Fibroblast of lung (primary cell): ENCODE measurements at regions not wholly inside any gene's neighbourhood (a gene's known extent, or its start where the extent isn't known, plus 50 kb on each side); places are given as distances from the start of the nearest gene placed in this dataset.

ENCODE experiments used
- DNase-seq, 2 donors: peaks; one replicate each; pipeline versions ENCODE4 v3.0.0 to v3.0.0-alpha.2; 2010; ENCODE audit warnings: low read depth in 2 of 2
- H2AFZ ChIP-seq: 2 replicates; pipeline ENCODE4 v1.5.1; 2012; ENCODE audit warnings: low read length, control low read depth, inconsistent platforms
- H3K27ac ChIP-seq: 2 replicates; pipeline ENCODE4 v1.5.1; 2011; ENCODE audit warnings: low read length, control low read depth; ENCODE audit not compliant: insufficient read depth
- H3K27me3 ChIP-seq: 2 replicates; pipeline ENCODE4 v1.5.1; 2011; ENCODE audit warnings: mild to moderate bottlenecking, low read length; ENCODE audit not compliant: control insufficient read depth, insufficient read depth
- H3K36me3 ChIP-seq: 2 replicates; pipeline ENCODE4 v1.5.1; 2011; ENCODE audit warnings: low read length; ENCODE audit not compliant: control insufficient read depth, insufficient read depth
- H3K4me1 ChIP-seq: 2 replicates; pipeline ENCODE4 v1.5.1; 2011; ENCODE audit warnings: low read length; ENCODE audit not compliant: control insufficient read depth, insufficient read depth; ENCODE audit errors: extremely low read depth
- H3K4me2 ChIP-seq: 2 replicates; pipeline ENCODE4 v1.5.1; 2011; ENCODE audit warnings: low read length, control low read depth; ENCODE audit not compliant: insufficient read depth; ENCODE audit errors: extremely low read depth
- H3K4me3 ChIP-seq, 4 experiments: fragments of 200-600 bp in 1 of 4; sonication (generic) in 1 of 4; replicated peaks in 1 of 4; 2 replicates each; pipeline ENCODE4 v1.5.1; 2011 to 2016; ENCODE audit warnings: low read length in 4 of 4, low read depth in 3 of 4, mild to moderate bottlenecking in 3 of 4, control low read depth in 2 of 4, inconsistent platforms in 1 of 4, mixed read lengths in 1 of 4; ENCODE audit not compliant: insufficient read depth in 1 of 4; ENCODE audit errors: control extremely low read depth in 1 of 4
- H3K79me2 ChIP-seq: 2 replicates; pipeline ENCODE4 v1.5.1; 2012; ENCODE audit warnings: mild to moderate bottlenecking, low read length, inconsistent platforms; ENCODE audit not compliant: control insufficient read depth, insufficient read depth
- H3K9ac ChIP-seq: 2 replicates; pipeline ENCODE4 v1.5.1; 2011; ENCODE audit warnings: mild to moderate bottlenecking, low read length, control low read depth; ENCODE audit not compliant: insufficient read depth
- H3K9me3 ChIP-seq: 2 replicates; pipeline ENCODE4 v1.5.1; 2012; ENCODE audit warnings: low read depth, low read length; ENCODE audit not compliant: control insufficient read depth, insufficient read depth
- H4K20me1 ChIP-seq: 2 replicates; pipeline ENCODE4 v1.5.1; 2011; ENCODE audit warnings: low read length; ENCODE audit not compliant: control insufficient read depth, insufficient read depth; ENCODE audit errors: extremely low read depth
- CTCF ChIP-seq, 2 donors: IDR thresholded peaks in 1 of 2; conservative IDR thresholded peaks in 1 of 2; 1 replicate in 1 of 2; 2 replicates in 1 of 2; pipeline ENCODE4 v1.5.1; 2011 to 2012; ENCODE audit warnings: low read length in 2 of 2, control low read depth in 1 of 2, inconsistent platforms in 1 of 2, low read depth in 1 of 2, mild to moderate bottlenecking in 1 of 2
- EZH2 ChIP-seq: IDR thresholded peaks from 2 replicates; pipeline ENCODE4 v1.5.1; 2012; ENCODE audit warnings: low read length, control low read depth, mild to moderate bottlenecking; ENCODE audit errors: missing control alignments

- H3K79me2 ChIP-seq, result no peaks in the 10 kb centered on the region
- H4K20me1 ChIP-seq, result no peaks in the 10 kb centered on the region
- H3K27me3 ChIP-seq, result no peaks in the 10 kb centered on the region
- no peak overlapping the region for H3K4me2 ChIP-seq
- H3K4me1 ChIP-seq, result no peaks in the 10 kb centered on the region
- H3K36me3 ChIP-seq, result no peaks in the 10 kb centered on the region
- H3K4me3 ChIP-seq, result no peak overlapping the region
- no peaks in the 10 kb centered on the region for H3K9me3 ChIP-seq
- no peak for TF ChIP-seq CTCF (conservative IDR thresholded peaks at IDR 0.05 in 1 of 2, IDR thresholded peaks at IDR 0.05 in 1 of 2; ENCODE audit: low read depth in 1 of 2, low read length in 2 of 2)
- no peak for TF ChIP-seq EZH2
- no peak overlapping the region for H2AFZ ChIP-seq
- no peak overlapping the region for H3K9ac ChIP-seq
- no peak overlapping the region for H3K27ac ChIP-seq
- no peak for DNase-seq
Measured at GRCh38 chr16:59238246-59238645, 504.1 kb upstream of the GOT2 start.

DNA sequence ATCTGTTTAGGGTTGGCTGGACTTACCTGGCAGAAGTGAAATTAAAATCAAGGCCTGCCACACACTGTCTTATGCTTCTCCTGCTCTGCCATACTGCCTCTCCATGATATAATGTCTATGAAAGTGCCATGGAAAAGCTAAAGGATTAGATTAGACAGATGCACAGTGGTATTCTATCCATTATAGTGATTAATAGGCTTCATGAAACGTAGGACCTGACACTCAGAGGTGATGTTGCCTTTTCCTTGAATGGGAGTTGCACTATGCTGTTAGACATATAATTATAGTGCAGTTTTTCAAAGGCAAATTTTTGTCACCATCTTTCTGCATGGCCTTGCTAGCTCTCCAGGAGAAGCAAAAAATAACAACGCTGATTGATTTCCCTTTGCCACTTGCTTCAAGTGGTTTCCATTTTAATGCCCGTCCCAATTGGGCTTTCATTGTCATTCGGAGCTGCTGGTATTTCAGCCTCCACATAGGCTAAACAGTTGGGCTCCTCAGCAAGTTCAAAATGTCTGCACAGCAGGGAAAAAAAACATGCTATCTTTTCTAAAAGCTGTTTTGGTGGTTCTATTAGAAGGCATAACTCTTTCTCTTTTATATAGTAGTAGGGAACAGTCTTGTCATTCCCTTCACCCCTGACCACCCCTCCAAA lies 502.8 kb upstream of the GOT2 start:
- no peak overlapping the region for H3K9ac ChIP-seq
- H3K4me2 ChIP-seq, result no peak overlapping the region
- no peaks in the 10 kb centered on the region for H3K9me3 ChIP-seq
- no peaks in the 10 kb centered on the region for H3K27me3 ChIP-seq
- no peaks in the 10 kb centered on the region for H3K4me1 ChIP-seq
- no peak overlapping the region for H3K4me3 ChIP-seq
- DNase-seq, result no peak
- no peak overlapping the region for H2AFZ ChIP-seq
- TF ChIP-seq CTCF (conservative IDR thresholded peaks at IDR 0.05 in 1 of 2, IDR thresholded peaks at IDR 0.05 in 1 of 2; ENCODE audit: low read depth in 1 of 2, low read length in 2 of 2) (no peak), EZH2 (no peak)
- H3K79me2 ChIP-seq, result no peaks in the 10 kb centered on the region
- H4K20me1 ChIP-seq, result no peaks in the 10 kb centered on the region
- H3K27ac ChIP-seq, result no peak overlapping the region
- no peaks in the 10 kb centered on the region for H3K36me3 ChIP-seq

- H3K27me3 ChIP-seq, result no peaks in the 10 kb centered on the region
- no peaks in the 10 kb centered on the region for H3K79me2 ChIP-seq
- no peaks in the 10 kb centered on the region for H3K36me3 ChIP-seq
- no peak overlapping the region for H3K27ac ChIP-seq
- H2AFZ ChIP-seq, result no peak overlapping the region
- H3K4me2 ChIP-seq, result no peak overlapping the region
- DNase-seq, result peak in 1 of 2 donors; percentile 21
- H4K20me1 ChIP-seq, result no peaks in the 10 kb centered on the region
- no peak overlapping the region for H3K9ac ChIP-seq
- TF ChIP-seq CTCF (conservative IDR thresholded peaks at IDR 0.05 in 1 of 2, IDR thresholded peaks at IDR 0.05 in 1 of 2; ENCODE audit: low read depth in 1 of 2, low read length in 2 of 2), result no peak
- TF ChIP-seq EZH2, result no peak
- no peaks in the 10 kb centered on the region for H3K9me3 ChIP-seq
- no peaks in the 10 kb centered on the region for H3K4me1 ChIP-seq
- H3K4me3 ChIP-seq, result no peak overlapping the region
Measured at GRCh38 chr16:59224401-59224800, 490.3 kb upstream of the GOT2 start.
